ENCODE measurements at regions not wholly inside any gene's neighbourhood (a gene's known extent, or its start where the extent isn't known, plus 50 kb on each side); places are given as distances from the start of the nearest gene placed in this dataset.

DNA sequence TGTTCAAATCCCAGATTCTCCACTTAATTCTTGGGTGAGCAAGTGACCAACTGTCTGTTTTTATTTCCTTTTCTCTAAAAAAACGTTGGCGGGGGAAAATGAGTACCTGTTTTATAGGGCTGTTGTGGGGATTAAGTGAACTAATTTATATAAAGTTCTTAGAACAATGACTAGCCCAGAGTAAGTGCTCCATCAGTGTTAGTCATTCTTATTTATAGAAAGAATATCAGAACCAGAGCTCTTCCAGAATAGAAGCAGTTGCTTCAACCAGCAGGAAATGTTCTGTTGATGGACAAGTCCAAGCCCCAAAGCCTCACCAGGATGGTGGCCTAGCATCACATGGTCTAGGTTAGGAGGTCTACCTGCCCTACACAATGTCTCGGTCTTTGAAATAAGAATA is 379.2 kb downstream of the ACTL7B start:
- TF ChIP-seq POLR2AphosphoS5 (IDR thresholded peaks at IDR 0.05) = no peak
- TF ChIP-seq, protein P1, sequence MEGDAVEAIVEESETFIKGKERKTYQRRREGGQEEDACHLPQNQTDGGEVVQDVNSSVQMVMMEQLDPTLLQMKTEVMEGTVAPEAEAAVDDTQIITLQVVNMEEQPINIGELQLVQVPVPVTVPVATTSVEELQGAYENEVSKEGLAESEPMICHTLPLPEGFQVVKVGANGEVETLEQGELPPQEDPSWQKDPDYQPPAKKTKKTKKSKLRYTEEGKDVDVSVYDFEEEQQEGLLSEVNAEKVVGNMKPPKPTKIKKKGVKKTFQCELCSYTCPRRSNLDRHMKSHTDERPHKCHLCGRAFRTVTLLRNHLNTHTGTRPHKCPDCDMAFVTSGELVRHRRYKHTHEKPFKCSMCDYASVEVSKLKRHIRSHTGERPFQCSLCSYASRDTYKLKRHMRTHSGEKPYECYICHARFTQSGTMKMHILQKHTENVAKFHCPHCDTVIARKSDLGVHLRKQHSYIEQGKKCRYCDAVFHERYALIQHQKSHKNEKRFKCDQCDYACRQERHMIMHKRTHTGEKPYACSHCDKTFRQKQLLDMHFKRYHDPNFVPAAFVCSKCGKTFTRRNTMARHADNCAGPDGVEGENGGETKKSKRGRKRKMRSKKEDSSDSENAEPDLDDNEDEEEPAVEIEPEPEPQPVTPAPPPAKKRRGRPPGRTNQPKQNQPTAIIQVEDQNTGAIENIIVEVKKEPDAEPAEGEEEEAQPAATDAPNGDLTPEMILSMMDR (IDR thresholded peaks at IDR 0.05) = no peak
- no peak for TF ChIP-seq POLR2A (IDR thresholded peaks at IDR 0.05)

Data from transverse colon (tissue), 4 donors.